ENCODE measurements at regions not wholly inside any gene's neighbourhood (a gene's known extent, or its start where the extent isn't known, plus 50 kb on each side); places are given as distances from the start of the nearest gene placed in this dataset.

- TF ChIP-seq GATA3 (IDR thresholded peaks at IDR 0.05; ENCODE audit: low read depth, low read length) (no peak), GATA2 (IDR thresholded peaks at IDR 0.05; ENCODE audit: low read depth, low read length) (no peak)
Observed at GRCh38 chr9:78903581-78903980, 606.7 kb downstream of the PSAT1 start.

- TF ChIP-seq GATA3 (IDR thresholded peaks at IDR 0.05; ENCODE audit: low read depth, low read length): no peak
- no peak for TF ChIP-seq GATA2 (IDR thresholded peaks at IDR 0.05; ENCODE audit: low read depth, low read length)
Observed at GRCh38 chr9:78904686-78905085, 607.8 kb downstream of the PSAT1 start.

GRCh38 chr9:78905387-78905786, 608.5 kb downstream of the PSAT1 start:
- TF ChIP-seq GATA2 (IDR thresholded peaks at IDR 0.05; ENCODE audit: low read depth, low read length) (no peak), GATA3 (IDR thresholded peaks at IDR 0.05; ENCODE audit: low read depth, low read length) (no peak)

DNA sequence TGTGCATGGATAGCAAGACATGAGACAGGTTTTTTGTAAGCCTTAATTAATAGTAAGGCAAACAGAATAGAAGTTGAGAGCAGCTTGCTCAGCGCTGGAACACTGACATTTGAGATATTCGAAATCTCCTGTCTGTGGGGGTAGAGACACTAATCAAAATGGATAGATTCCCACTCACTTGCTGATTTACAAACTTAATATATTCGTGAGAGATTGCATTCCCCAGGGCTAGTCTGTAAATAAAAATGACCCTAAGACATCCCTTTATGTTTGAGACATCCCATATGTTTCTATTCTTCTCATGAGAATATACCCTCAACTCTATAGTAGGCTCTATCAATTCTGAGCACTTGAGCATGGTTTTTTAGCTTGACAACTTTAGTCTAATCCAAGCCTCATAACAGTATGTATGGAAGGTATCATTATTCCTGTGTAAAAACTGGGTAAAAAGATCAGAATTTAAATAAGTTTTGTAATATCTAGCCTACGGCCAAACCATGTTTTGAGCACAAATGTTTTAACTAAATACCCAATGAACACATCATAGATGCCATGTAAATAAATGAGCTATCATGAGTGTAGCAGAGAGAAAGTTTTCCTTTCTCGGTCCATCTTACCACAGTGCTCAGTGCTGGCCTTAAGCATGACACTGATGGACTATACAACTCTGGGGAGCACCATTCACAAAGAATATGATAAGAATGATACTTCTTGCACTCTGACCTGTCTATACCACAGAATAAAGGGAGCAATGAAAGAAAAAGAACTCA, 609.2 kb downstream of the PSAT1 start:
- TF ChIP-seq GATA3 (IDR thresholded peaks at IDR 0.05; ENCODE audit: low read depth, low read length): no peak
- TF ChIP-seq GATA2 (IDR thresholded peaks at IDR 0.05; ENCODE audit: low read depth, low read length): no peak

GRCh38 chr9:78909566-78909965, 612.6 kb downstream of the PSAT1 start:
- TF ChIP-seq GATA3 (IDR thresholded peaks at IDR 0.05; ENCODE audit: low read depth, low read length) (no peak), GATA2 (IDR thresholded peaks at IDR 0.05; ENCODE audit: low read depth, low read length) (no peak)

DNA sequence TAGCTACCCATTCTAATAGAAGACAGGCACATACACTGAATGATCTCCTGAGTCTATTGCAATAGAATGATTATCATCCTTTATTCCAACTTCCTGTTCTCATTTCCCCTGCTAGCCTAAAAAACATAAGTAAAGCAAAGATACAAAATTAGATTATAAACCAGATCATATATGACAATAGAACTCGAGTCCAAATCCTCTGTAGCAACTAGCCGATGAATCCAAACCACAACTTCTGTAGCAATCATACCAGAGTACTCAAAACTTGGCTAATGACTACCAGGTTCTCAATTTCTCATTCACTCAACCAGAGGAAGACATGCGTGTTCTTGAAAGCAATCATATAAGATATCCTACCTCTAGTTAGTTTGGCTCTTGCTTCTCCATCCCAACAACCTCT, 622.1 kb downstream of the PSAT1 start:
- no peak for TF ChIP-seq GATA2 (IDR thresholded peaks at IDR 0.05; ENCODE audit: low read depth, low read length)

DNA sequence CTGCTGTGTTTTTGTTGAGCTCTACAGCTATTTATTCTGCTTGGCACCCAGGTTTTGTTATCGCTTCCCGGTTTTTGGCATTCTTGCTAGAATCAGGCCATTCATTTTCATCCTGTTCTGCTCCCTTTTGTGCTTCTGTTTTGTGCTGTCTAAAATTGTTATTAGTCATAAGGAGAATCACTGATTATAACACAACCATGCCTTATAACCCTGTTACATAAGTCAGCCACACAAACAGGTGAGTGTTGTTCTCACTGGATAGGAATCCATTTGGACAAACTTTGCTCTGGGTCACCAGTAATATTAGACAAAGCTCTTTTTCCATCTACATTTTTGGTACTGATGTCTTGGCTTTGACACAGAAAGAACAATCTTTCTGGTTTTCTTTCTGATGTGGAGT, 622.8 kb downstream of the PSAT1 start:
- TF ChIP-seq GATA2 (IDR thresholded peaks at IDR 0.05; ENCODE audit: low read depth, low read length) (no peak), GATA3 (IDR thresholded peaks at IDR 0.05; ENCODE audit: low read depth, low read length) (no peak)

DNA sequence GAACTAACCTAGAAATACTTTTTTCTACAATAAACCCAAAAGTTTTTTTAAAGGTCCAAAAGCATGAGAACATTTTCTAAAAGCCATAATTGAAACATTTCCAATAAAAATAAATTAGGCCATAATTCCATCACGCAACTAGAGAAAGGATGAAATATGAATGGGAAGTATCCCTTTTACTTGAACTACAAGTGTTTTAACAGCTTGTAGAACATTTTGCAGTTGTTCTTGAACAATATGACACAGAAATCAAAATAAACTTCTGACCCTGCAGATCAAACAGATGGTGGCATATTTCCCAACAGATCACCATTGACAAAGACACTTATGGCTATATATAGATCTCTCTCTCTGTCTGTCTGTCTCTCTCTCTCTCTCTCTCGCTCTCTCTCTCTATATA, 624.4 kb downstream of the PSAT1 start:
- TF ChIP-seq GATA2 (IDR thresholded peaks at IDR 0.05; ENCODE audit: low read depth, low read length): no peak
- TF ChIP-seq GATA3 (IDR thresholded peaks at IDR 0.05; ENCODE audit: low read depth, low read length): no peak

DNA sequence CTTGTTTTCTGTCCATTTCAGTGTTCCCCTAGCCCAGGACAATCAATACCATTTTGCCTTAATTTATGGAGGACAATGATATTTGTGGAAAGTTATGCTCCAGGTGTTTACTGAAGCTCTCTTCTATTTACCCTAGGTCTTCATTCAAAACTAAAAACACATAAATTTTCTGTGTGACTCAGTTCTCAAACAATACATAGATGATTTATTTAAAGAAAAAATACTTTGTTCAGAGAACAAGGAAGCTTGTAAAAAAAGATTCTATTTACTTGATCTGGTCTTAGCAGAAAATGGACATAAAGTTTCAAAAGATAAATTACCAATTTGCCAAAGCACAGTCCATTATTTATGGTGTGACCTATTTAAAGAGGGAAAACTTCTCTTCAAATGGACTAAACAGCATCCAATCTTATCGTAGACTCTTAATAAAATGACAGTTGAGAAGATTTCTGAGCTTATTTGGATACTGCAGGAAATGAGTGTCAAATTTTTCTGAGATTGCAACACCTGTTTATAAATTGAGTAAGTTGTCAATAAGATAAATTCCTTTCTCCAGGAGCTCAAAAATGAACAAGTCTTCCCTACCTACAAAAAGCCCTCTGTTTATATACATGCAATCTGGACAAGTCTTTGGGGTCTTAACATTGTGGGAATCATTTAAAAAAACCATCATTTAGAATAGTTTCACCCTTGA, 627.2 kb downstream of the PSAT1 start:
- TF ChIP-seq GATA3 (IDR thresholded peaks at IDR 0.05; ENCODE audit: low read depth, low read length) (no peak), GATA2 (IDR thresholded peaks at IDR 0.05; ENCODE audit: low read depth, low read length) (no peak)

GRCh38 chr9:78927099-78927940, 630.4 kb downstream of the PSAT1 start:
- TF ChIP-seq GATA2 (IDR thresholded peaks at IDR 0.05; ENCODE audit: low read depth, low read length) (no peak), GATA3 (IDR thresholded peaks at IDR 0.05; ENCODE audit: low read depth, low read length) (no peak)

- no peak for TF ChIP-seq GATA2 (IDR thresholded peaks at IDR 0.05; ENCODE audit: low read depth, low read length)
Observed at GRCh38 chr9:78928625-78929405, 631.9 kb downstream of the PSAT1 start.

DNA sequence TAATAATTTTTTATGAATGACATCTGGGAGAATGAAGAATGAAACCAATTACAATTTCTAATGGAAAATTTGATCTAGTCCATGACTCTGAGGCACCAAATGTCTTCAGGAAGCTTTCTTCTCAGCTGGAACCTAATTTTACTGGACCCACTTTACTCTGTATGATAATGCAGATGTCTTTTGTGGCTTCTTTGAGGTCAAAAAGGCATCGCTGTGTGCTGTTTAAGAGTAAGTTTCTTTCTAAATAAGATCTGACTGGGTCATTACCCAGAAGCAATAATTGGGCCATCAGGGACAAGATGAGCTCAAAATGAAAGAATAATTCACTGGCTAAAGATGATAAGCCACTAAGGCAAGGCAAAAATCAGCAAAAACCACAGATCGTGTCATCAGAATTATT, 633.4 kb downstream of the PSAT1 start:
- no peak for TF ChIP-seq GATA2 (IDR thresholded peaks at IDR 0.05; ENCODE audit: low read depth, low read length)
- TF ChIP-seq GATA3 (IDR thresholded peaks at IDR 0.05; ENCODE audit: low read depth, low read length): no peak

DNA sequence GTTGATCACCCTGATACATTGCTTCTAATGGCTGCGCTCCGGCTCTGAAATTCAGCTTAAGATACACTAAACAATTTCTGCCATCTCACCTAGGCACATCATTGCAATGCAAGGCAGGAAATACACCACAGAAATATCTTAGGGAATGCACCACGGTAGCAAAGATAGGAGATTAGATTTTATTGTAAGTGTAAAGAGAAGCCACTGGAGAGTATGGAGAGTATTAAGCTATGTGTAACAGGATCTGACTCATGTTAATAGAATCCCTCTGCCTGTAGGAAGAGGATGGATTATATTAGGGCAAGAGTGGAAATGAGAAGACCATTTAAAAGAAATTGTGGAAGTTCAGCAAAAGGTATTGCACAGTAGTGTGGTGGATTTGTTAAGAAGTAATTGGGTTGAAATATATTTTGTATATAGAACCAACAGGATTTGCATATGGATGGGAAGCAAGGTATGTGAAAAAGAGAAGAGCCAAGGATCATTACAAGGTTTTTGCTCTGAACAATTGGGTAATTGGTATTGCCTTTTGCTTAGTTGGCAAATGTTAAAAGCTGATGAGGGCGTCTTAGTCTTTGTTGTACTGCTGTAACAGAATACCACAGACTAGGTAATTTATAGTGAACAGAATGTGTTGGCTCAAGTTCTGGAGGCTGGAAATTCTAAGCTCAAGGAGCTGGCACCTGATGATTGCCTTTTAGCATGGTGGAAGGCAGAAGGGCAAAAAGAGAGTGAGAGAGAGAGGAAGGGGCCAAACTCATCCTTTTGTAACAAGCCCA, 636.1 kb downstream of the PSAT1 start:
- TF ChIP-seq GATA2 (IDR thresholded peaks at IDR 0.05; ENCODE audit: low read depth, low read length): no peak
- no peak for TF ChIP-seq GATA3 (IDR thresholded peaks at IDR 0.05; ENCODE audit: low read depth, low read length)

Data from SH-SY5Y (cell line).